ENCODE measurements at regions not wholly inside any gene's neighbourhood (a gene's known extent, or its start where the extent isn't known, plus 50 kb on each side); places are given as distances from the start of the nearest gene placed in this dataset.

GRCh38 chr1:239098400-239099037, 287.8 kb upstream of the CHRM3 start:
- peaks cover 5% of the 10 kb centered on the region for H3K9me3 Mint-ChIP-seq (ENCODE audit: insufficient read depth)
- no peak overlapping the region for H3K4me2 ChIP-seq (replicated peaks; ENCODE audit: low read depth, low read length, poor library complexity, severe bottlenecking)
- no peaks in the 10 kb centered on the region for H4K20me1 ChIP-seq (ENCODE audit: control insufficient read depth, insufficient read depth, low read length, poor library complexity, severe bottlenecking)
- H3K4me3 Mint-ChIP-seq, result no peak overlapping the region
- no peaks in the 10 kb centered on the region for H3K4me1 Mint-ChIP-seq
- H3K27me3 Mint-ChIP-seq, result no peaks in the 10 kb centered on the region
- H3K79me2 ChIP-seq (ENCODE audit: control insufficient read depth, insufficient read depth, low read length), result no peaks in the 10 kb centered on the region
- no peaks in the 10 kb centered on the region for H3K4me1 ChIP-seq (ENCODE audit: control insufficient read depth in 2 of 2, insufficient read depth in 2 of 2, low read length in 2 of 2)
- no peak overlapping the region for H3K9ac ChIP-seq (ENCODE audit: low read length)
- DNase-seq (no peak), ATAC-seq (ENCODE audit: low read depth) (no peak)
- WGBS (ENCODE audit: insufficient coverage), result 92% methylated on average over 5 of the region's 7 CpGs
- H3K27ac Mint-ChIP-seq, result no peak overlapping the region
- TF ChIP-seq CTCF (IDR thresholded peaks at IDR 0.05), result no peak
- no peak for TF ChIP-seq EZH2 (IDR thresholded peaks at IDR 0.05; ENCODE audit: borderline replicate concordance, insufficient read depth, low read depth, low read length, poor library complexity, severe bottlenecking)
- ChIA-PET POLR2A (no interaction called here), CTCF (no interaction called here)
- H3K9me3 ChIP-seq (ENCODE audit: control extremely low read depth in 1 of 3, control insufficient read depth in 2 of 3, insufficient read depth in 1 of 3, low read length in 2 of 3), result no peaks in the 10 kb centered on the region
- H3K27ac ChIP-seq (ENCODE audit: low read length in 2 of 2), result no peak overlapping the region
- H3K36me3 ChIP-seq (replicated peaks in 1 of 2; ENCODE audit: control extremely low read depth in 1 of 2, control insufficient read depth in 1 of 2, extremely low read depth in 1 of 2, insufficient read depth in 2 of 2, low read length in 1 of 2), result no peaks in the 10 kb centered on the region
- no peak overlapping the region for H2AFZ ChIP-seq (ENCODE audit: insufficient read depth, low read depth, low read length, poor library complexity, severe bottlenecking)
- H3K27me3 ChIP-seq (replicated peaks in 1 of 4; ENCODE audit: control extremely low read depth in 1 of 4, control insufficient read depth in 3 of 4, insufficient read depth in 4 of 4, low read length in 3 of 4), result no peaks in the 10 kb centered on the region
- H3K4me3 ChIP-seq (ENCODE audit: control extremely low read depth in 1 of 5, extremely low read depth in 1 of 5, insufficient read depth in 1 of 5, low read depth in 2 of 5, low read length in 4 of 5), result no peak overlapping the region
- intact Hi-C loops (cut with micrococcal nuclease), result no loop called here

- no CpG with 5 or more reads among the region's 3 CpGs for WGBS (ENCODE audit: insufficient coverage)
- no peak overlapping the region for H3K4me3 Mint-ChIP-seq
- CTCF ChIA-PET, result no interaction called here
- H3K27ac ChIP-seq (ENCODE audit: low read length in 2 of 2), result no peak overlapping the region
- DNase-seq (no peak), ATAC-seq (ENCODE audit: low read depth) (no peak)
- no peak overlapping the region for H3K4me2 ChIP-seq (replicated peaks; ENCODE audit: low read depth, low read length, poor library complexity, severe bottlenecking)
- no peak for TF ChIP-seq CTCF (IDR thresholded peaks at IDR 0.05)
- TF ChIP-seq EZH2 (IDR thresholded peaks at IDR 0.05; ENCODE audit: borderline replicate concordance, insufficient read depth, low read depth, low read length, poor library complexity, severe bottlenecking), result no peak
- H3K27me3 Mint-ChIP-seq, result no peaks in the 10 kb centered on the region
- POLR2A ChIA-PET, result no interaction called here
- H3K4me1 Mint-ChIP-seq, result no peaks in the 10 kb centered on the region
- H3K27ac Mint-ChIP-seq, result no peak overlapping the region
- H3K4me3 ChIP-seq (ENCODE audit: control extremely low read depth in 1 of 5, extremely low read depth in 1 of 5, insufficient read depth in 1 of 5, low read depth in 2 of 5, low read length in 4 of 5), result no peak overlapping the region
- intact Hi-C loops (cut with micrococcal nuclease), result no loop called here
- no peaks in the 10 kb centered on the region for H4K20me1 ChIP-seq (ENCODE audit: control insufficient read depth, insufficient read depth, low read length, poor library complexity, severe bottlenecking)
- H2AFZ ChIP-seq (ENCODE audit: insufficient read depth, low read depth, low read length, poor library complexity, severe bottlenecking), result no peak overlapping the region
- H3K9me3 Mint-ChIP-seq (ENCODE audit: insufficient read depth), result peaks cover 2% of the 10 kb centered on the region
- H3K9ac ChIP-seq (ENCODE audit: low read length), result no peak overlapping the region
- H3K36me3 ChIP-seq (replicated peaks in 1 of 2; ENCODE audit: control extremely low read depth in 1 of 2, control insufficient read depth in 1 of 2, extremely low read depth in 1 of 2, insufficient read depth in 2 of 2, low read length in 1 of 2), result no peaks in the 10 kb centered on the region
- no peaks in the 10 kb centered on the region for H3K4me1 ChIP-seq (ENCODE audit: control insufficient read depth in 2 of 2, insufficient read depth in 2 of 2, low read length in 2 of 2)
- H3K9me3 ChIP-seq (ENCODE audit: control extremely low read depth in 1 of 3, control insufficient read depth in 2 of 3, insufficient read depth in 1 of 3, low read length in 2 of 3), result no peaks in the 10 kb centered on the region
- H3K27me3 ChIP-seq (replicated peaks in 1 of 4; ENCODE audit: control extremely low read depth in 1 of 4, control insufficient read depth in 3 of 4, insufficient read depth in 4 of 4, low read length in 3 of 4), result no peaks in the 10 kb centered on the region
- no peaks in the 10 kb centered on the region for H3K79me2 ChIP-seq (ENCODE audit: control insufficient read depth, insufficient read depth, low read length)
Observed at GRCh38 chr1:239091537-239091936, 294.8 kb upstream of the CHRM3 start.

Measured in B cell (primary cell).